NCI-H2227 (cell line): ENCODE measurements at regions not wholly inside any gene's neighbourhood (a gene's known extent, or its start where the extent isn't known, plus 50 kb on each side); places are given as distances from the start of the nearest gene placed in this dataset.

Experiments
- DNase-seq: peaks from one replicate; lab custom pipeline; 2025; ENCODE audit not compliant: unreplicated experiment; lab: John Stamatoyannopoulos, UW

DNA sequence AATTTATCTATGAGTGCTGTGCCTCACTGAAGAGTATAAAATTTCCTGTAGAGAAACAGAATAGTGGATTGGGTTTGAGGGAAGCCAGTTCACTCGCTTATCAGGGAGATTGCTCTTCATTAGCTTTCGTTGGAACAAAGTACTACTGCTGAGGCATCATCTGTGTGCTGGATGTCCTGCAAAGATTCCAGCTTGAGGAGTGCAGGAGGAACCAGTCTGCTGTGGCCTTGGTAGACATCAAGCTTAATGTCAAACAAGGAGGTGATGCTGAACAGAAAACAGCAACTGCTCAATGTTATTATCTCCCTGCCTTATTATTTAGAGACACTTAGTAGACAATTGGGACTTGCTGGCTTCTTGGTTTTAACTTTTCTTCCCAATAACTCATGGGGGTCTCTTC, 297.5 kb upstream of the DPH6 start:
- DNase-seq, result no peak

- DNase-seq, result no peak
Observed at GRCh38 chr15:35850284-35850683, 304.3 kb upstream of the DPH6 start.

DNA sequence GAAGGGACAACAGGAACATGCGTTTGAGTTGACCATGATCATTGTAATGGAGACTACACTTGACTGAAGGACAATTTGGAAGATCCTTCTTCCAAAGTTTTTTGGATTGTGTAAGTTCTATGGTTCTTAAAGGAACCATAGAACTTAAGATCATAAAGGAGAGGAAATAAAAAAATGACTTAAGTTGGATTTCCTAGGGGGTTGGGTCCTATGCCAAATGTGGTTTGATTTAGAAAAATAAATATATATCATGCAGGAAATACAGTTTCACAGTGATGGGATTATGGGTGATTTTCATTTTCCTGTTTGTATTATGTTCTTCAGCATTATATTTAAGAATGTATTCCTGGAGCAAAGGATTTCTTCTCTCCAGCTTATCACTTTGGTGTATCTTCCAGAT, 305.5 kb upstream of the DPH6 start:
- no peak for DNase-seq

DNA sequence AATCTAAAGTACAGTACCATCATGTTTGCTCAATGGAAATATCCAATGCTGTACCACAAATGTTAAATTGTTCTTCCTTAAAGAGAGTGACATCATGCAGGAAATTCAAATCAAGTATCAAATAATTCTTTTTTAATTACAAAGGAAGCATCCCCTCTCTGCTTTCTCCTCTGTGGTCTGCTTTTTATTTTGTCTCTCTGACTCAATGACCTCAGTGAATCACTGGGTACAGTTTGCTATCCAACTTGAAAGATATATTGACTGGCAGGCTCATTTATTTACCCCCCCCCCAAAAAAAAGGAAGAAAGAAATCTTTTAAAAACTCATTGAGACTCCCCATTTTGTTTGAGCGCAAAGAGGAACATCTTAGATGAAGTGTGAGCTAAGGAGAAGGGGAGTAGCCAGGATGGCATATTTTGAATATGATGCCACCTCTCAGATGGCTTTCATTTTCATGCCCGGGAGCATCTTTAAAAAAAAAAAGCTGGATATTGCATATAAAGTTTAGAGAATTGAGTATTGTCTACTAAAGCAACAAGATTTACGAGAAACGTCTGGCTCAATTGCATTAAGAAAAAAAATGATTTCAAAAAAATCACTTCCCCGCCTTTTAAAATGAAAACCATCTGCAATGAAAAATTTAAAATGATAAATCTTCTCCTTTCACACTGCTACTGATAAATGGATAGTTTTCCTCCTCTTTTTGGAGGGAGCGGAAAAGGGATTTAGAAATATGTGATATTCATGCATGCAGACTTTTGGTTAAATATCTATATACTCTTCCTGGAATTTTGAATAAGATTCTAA, 307.1 kb upstream of the DPH6 start:
- no peak for DNase-seq

DNA sequence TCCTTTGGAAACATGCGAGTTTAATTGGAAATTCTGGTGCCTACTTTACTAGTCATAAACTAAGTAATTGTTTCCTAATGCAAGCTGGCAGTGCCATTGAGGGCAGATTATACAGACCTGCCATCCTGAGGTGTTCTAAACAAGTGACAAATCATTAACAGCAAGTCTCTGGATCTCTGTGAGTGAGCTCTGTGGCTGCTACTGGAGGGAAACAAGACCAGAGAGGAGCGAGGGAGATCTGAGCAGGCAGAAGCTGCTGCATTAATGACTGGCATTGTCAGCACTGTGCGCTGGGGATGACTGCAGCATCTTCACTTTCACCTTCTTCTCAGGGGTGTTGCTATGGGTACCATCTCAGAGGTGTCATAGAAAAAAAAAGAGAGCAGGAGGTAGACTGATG, 308.4 kb upstream of the DPH6 start:
- DNase-seq, result peak; percentile 42

GRCh38 chr15:35857567-35858226, 311.7 kb upstream of the DPH6 start:
- DNase-seq, result no peak

DNA sequence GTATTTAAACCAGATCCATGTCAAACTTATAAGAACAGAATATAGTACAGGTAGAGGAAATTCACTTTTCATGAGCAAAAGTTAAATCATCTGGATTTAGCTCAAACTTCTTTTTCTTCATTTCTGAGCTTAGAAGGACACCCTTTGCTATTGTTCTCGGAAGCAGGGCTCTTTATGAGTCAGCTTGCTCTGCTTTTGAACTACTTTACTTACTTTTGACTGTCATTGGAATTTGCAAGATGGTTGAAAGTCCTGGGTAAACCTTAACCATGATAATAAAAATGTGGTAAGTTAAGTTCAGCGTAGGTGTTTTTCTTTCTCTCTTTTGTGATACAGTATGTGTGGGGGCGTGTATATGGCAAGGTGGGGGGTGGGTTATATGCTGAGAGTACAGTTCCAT, 312.7 kb upstream of the DPH6 start:
- no peak for DNase-seq

DNA sequence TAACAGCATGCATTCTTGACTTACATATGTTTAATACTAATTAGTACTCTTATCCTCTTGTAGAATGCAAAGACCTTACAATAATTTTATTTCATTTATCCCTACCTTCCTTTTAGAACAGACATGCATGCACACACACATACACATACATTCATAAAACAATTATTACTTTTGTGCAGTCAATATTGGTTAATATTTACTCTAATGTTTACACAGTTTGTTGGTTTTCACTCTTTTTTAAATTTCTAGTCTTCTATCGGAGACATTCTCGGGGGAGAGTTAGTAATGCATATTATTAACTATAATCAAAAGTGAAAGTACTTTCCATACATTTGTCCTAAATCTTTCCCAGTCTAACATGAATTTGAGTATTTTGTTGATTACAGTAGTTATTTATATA, 317.7 kb upstream of the DPH6 start:
- DNase-seq, result no peak

GRCh38 chr15:35867356-35867755, 321.4 kb upstream of the DPH6 start:
- no peak for DNase-seq

GRCh38 chr15:35871282-35871681, 325.3 kb upstream of the DPH6 start:
- no peak for DNase-seq

DNA sequence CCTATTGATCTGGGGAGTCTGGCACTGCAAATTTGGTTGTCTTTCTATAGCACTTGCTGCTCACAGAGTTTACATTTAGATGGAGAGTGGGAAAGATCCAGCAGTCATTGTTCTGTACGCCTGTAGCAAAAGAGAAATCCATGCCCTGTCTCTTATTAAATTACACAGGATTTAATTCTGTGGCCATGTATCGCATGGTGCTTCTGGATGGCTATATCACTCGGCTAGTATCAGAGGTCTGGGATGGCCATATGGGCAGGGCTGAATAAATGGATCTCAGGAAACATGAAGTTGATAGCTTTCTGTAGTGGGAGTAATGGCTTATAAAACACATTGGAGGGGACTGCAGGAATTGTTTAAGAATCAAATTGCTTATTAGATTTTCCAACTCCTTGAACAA, 325.8 kb upstream of the DPH6 start:
- no peak for DNase-seq

DNA sequence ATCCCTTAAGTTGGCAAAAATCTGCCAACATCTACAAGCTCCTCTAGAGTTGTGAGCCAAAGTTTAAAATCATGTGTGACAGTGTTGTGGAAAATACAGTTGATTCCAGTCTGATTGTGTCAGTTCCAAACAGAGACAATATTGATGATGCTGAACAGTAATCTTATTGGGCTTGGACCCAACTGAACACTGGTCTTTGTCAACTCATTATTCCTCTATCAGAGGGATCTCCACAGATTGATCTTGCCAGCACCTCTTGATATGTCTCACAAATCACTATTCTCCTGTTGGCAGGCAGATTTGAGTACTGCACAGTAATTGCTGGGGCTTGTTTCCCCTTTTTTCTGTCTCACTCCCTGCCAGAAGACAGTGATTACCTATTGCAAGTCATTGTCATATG, 326.6 kb upstream of the DPH6 start:
- no peak for DNase-seq

GRCh38 chr15:35874260-35874905, 328.4 kb upstream of the DPH6 start:
- no peak for DNase-seq

GRCh38 chr15:35876762-35877161, 330.8 kb upstream of the DPH6 start:
- no peak for DNase-seq

GRCh38 chr15:35880896-35881295, 334.9 kb upstream of the DPH6 start:
- DNase-seq, result no peak

DNA sequence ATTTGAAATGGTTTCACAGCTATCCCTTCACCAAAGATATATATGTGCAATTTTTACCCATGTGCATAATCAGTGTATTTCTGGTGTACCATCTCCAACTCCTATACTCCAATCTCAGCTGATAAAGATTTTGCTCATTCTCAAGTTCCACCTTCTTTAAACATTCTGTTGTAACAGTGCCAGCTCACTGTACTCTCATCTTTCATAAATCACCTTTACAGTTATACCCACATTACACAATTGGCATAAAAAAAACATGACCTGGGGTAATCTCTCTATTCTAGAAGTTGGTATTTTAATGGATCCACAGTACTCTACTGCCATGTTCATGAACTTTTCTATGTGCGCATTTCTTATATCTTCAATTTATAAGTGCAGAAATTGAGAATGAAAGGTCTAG, 339.9 kb upstream of the DPH6 start:
- no peak for DNase-seq

DNA sequence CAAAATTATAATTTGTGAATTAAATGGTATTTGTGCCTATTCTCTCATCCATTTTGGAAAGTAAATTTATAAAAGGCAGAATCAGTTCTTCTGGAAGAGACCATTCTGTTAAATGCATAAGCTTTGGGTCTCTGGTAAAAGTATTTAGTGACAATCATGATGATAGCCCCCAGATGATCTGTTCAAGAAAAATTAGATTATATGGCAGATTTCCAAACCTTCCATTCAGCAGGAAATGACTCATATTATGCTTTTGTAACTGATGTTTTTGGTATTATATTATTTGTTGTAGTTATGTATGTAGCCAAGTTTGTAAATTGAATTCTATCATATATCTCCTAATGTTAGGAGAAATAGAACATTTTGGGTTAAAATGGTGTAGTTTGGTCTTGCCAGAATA, 340.8 kb upstream of the DPH6 start:
- no peak for DNase-seq

GRCh38 chr15:35888815-35889214, 342.9 kb upstream of the DPH6 start:
- no peak for DNase-seq

- no peak for DNase-seq
Observed at GRCh38 chr15:35907511-35907910, 361.5 kb upstream of the DPH6 start.

DNA sequence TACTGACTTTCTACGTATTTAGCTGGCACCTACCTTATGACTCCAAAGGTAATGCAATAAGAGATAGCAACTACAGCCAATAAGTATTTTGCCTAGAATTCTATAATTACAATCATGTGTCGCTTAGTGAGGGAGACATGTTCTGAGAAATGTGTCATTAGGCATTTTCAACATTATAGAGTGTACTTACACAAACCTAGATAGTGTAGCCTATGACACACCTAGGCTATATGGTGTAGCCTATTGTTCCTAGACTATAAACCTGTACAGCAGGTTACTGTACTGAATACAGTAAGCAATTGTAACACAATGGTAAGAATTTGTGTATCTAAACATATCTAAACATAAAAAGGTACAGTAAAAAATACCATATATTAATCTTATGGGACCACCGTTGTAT, 363.4 kb upstream of the DPH6 start:
- DNase-seq, result no peak

DNA sequence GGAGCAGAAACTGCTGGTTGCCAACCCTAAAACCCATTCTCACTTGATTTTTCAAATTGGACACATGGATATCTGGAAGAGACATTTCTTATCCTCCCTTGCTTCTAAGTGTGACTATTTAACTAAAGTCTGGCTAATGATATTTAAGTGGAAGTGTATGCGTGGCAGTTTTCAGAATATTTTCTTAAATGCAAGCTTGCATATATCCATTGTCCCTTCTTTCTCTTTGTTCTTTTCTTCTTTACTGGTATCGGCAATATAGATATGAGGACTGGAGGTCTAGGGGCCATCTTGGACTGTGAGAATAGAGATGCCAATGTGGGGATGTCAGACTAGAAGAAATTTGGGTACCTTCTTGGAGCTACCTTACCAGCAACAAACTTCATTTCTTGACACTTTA, 364.3 kb upstream of the DPH6 start:
- DNase-seq, result no peak

GRCh38 chr15:35911052-35911777, 365.2 kb upstream of the DPH6 start:
- DNase-seq, result no peak
